ENCODE measurements at regions not wholly inside any gene's neighbourhood (a gene's known extent, or its start where the extent isn't known, plus 50 kb on each side); places are given as distances from the start of the nearest gene placed in this dataset.
A peak's percentile ranks its signal among the peaks of the same experiment; 100 is the strongest.
"Not testable (repeated sequence)": the region's sequence is repeated elsewhere in the genome, so short reads cannot be mapped to it uniquely, and the experiment has no call there.

DNA sequence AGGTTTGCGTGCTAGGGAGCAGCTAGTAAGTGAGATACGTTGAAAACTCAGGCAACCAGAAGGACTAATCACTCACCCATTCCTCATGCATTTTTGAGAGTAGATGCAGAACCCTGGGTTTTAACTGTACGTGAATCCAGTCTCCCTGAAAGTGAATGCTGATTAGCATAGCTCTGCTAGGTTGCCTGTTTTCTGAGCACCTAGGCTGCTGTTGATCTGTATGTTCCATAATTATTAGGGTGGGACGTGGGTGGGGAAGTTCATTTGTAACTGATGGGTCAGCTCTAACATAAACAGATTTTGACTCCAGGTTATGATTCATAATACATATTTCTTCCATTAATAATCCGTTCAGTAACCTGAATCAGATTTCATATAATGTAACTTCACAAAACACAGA is 379.0 kb upstream of the FANCL start:
- DNase-seq (ENCODE audit: low spot score), result no peak

- DNase-seq (ENCODE audit: low spot score), result no peak
Observed at GRCh38 chr2:58616961-58617360, 375.8 kb upstream of the FANCL start.

DNA sequence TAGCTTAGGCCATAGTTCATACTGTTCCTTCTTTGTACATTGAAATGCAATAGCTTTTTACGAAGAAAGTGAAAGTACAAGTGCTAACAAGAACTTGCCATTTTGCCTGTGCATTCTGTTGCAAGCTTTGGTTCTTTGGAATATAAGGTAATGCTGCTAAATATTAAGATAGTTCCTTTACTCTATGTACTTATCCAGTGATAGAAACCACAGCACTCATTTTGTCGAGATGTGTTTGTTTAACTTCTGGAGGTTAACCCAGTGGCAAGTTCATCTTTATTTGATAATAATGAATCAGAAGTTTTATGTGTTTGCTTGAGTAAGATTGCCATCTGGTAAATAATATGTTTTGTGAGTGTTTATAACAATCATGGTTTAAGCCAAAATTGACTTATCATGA is 373.1 kb upstream of the FANCL start:
- no peak for DNase-seq (ENCODE audit: low spot score)

DNA sequence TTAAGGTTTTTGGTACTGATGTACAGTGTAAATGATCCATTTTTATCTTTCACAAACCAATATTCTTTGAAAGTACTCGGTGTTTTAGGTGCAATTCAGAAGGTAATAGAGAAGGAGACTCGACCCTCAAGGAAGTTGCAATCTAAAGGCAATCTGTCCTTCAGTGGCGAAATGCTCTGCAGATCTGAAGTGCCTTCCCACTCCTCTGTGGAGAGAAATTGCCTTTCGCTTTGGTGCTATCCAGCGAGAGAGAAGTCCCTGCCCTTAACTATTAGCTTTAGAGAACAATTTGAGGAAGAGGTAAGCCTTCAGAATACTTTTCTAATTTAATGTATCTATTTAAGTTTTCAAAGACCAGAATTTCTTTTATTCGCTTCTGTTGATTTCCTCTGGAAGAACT is 371.8 kb upstream of the FANCL start:
- no peak for DNase-seq (ENCODE audit: low spot score)

DNA sequence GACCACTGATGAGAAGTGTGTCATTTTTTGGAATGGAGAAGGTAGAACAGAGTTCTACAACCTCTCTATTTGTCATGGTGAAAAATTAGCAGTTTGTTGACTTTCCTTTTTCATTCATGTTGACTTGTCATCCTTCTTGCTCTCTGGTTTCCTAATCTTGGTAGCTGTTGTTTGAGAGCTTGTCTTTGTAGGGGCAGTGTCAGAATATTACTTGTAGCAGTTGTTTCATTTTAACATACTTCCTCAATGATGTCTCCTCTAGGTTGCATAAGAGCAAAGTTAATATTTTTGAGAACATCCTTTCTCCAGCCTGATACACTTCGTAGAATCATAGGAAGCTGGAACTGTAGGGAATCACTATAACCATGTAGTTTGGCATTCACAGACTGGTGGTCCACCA is 368.2 kb upstream of the FANCL start:
- DNase-seq (ENCODE audit: low spot score), result no peak

DNA sequence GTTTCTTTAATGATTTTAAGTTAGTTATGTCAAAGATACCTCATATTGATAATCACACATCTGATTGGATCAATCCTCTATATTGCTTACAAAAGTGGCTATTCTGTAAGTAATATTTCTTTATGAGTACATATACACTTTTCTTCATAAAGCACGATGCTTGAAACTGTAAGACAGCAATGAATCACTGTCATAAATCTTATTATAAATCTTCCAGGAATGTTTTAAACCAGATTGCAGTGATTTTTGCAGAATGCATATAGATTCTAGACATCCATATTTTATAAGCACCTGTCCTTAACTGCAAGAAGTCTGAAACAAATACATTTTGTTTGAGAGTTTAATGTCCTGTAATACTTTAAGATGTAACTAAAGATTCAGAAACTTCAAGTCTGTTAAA is 367.0 kb upstream of the FANCL start:
- DNase-seq (ENCODE audit: low spot score), result no peak

GRCh38 chr2:58607448-58607847 is 366.3 kb upstream of the FANCL start:
- DNase-seq (ENCODE audit: low spot score), result no peak

GRCh38 chr2:58606799-58607198 is 365.7 kb upstream of the FANCL start:
- DNase-seq (ENCODE audit: low spot score), result no peak

GRCh38 chr2:58604096-58604495 is 363.0 kb upstream of the FANCL start:
- no peak for DNase-seq (ENCODE audit: low spot score)

- DNase-seq (ENCODE audit: low spot score), result no peak
Observed at GRCh38 chr2:58601017-58601416, 359.9 kb upstream of the FANCL start.

DNA sequence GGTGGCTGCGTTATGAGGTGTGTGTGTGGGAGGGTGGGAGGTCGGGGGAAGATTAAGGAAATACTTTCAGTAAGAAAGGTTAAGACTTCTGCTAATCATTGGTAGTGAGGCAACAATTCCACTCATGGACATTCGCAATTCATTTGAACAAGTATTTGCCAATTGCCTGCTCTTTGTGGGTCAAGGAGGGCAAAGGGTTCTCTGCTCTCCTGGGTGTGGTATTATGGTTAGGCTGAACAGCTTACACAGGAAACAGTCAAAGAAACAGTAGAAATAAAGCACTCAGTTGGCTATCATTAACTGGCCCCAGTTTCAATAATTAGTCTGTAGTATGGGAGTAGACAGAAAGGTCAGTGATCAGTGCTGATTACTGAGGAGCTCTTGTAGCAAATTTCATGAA is 357.0 kb upstream of the FANCL start:
- no peak for DNase-seq (ENCODE audit: low spot score)

DNA sequence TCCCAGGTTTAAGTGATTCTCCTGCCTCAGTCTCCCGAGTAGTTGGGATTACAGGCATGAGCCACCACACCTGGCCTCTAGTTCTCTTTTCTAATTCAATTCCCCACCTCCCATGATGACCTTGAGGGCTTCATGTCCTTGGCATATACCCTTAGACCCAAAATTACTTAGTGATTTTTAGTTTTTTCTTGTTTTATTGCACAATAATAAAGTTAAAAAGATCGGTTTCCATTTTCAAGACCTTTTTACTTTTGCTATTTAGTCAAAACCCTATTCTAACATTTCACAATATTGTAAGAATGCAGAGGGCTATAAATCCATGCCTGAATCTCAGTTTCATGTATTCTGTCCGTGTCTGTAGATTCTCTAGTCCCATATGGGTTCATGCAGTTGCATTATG is 354.6 kb upstream of the FANCL start:
- no peak for DNase-seq (ENCODE audit: low spot score)

GRCh38 chr2:58594762-58595161 is 353.6 kb upstream of the FANCL start:
- no peak for DNase-seq (ENCODE audit: low spot score)

DNA sequence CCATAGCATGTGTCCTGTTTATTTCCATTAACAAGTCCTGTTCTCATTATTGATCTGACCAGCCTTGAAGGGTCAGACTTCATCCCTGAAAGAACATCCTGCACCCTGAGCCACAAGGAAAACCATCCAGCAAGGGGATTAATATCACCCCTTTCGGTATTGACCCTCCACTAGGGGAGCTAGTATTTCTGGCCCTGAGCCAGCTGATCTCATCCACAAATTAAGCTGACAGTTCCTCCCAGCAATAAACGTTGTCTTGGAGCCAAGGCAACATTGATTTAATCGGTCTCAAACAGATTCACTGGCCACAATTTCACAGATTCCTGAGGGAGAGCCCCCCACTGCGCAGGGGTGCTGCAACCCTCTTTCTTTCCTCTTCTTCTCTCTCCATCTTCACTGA is 353.1 kb upstream of the FANCL start:
- DNase-seq (ENCODE audit: low spot score), result no peak

- not testable (repeated sequence) for DNase-seq (ENCODE audit: low spot score)
Observed at GRCh38 chr2:58586178-58586577, 345.1 kb upstream of the FANCL start.

- DNase-seq (ENCODE audit: low spot score), result no peak
Observed at GRCh38 chr2:58585233-58585632, 344.1 kb upstream of the FANCL start.

DNA sequence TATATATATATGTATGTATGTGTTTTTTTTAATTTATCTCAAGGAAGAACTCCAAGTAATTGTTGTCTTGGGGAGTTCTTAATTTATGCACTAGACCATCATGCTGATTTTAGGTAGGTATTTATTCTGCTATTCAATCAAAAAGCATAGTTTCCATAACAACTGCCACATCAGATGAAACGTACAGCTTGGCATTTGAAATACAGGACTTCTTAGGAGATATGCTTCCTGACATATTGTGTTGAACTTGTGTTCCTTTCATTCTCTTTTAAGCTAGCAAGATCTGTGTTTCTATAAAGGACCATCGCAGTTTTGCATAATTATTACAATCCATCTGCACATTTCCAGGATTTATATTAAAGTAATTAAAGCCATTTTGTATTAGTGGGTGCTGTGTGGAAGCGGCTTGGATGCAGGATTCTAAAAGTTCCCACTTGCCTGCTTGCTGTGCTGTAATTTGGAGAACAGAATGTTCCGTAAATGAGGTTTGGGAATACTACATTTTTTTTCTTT is 343.5 kb upstream of the FANCL start:
- DNase-seq (ENCODE audit: low spot score), result no peak

- DNase-seq (ENCODE audit: low spot score), result no peak
Observed at GRCh38 chr2:58578276-58578675, 337.2 kb upstream of the FANCL start.

DNA sequence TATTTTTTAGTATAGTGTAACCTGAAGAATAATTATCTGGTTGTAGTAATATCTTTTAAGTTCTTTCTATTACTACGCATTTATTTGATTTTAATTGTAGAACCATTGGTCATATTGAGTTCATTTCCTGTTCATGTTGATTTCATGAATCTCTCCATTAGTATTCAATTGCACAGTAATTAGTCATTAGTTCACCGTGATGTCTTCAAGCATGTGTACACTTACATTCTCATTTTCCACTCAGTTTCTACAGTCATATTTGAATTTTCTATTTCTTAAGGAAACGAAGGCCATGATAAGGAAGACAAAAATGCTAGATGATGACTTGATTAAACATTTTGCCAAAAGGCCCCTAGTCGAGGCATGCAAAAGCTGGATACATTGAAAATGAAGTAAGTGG is 333.7 kb upstream of the FANCL start:
- no peak for DNase-seq (ENCODE audit: low spot score)

- DNase-seq (ENCODE audit: low spot score), result no peak
Observed at GRCh38 chr2:58572731-58573130, 331.6 kb upstream of the FANCL start.

DNA sequence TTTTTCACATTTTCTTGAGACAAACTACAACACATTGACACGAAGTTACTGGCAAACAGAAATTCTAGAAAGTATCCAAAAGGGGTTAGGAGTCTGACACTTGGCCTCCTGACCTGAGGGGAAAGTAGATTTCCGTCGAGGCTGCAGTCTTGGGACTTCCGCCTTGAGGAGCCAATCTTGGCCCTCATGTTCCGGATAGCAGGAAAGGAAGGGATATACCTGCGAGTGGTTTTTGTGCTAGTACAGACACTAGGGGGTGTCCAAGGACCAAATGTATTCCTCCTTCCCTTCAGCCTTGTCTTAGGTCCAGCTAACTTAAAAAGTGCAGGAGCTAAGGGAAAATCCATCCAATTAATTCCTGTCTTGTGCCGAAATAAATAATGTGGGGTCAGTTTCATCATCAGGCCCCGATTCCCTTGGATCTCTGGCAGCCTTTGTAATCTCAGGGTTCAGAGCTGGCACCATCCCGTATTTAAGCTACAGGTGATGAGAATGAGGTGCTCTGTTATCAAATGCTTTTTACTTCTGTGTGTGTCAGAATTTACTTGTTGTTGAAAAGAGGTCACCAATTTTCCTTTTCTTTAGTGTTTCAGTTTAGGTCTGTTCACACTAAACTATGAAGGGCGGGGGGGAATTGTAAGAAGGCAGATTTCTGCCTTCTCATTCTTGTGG is 330.2 kb upstream of the FANCL start:
- peak; percentile 56 for DNase-seq (ENCODE audit: low spot score)

- no peak for DNase-seq (ENCODE audit: low spot score)
Observed at GRCh38 chr2:58569475-58570185, 328.5 kb upstream of the FANCL start.

- no peak for DNase-seq (ENCODE audit: low spot score)
Observed at GRCh38 chr2:58568901-58569300, 327.8 kb upstream of the FANCL start.

GRCh38 chr2:58562276-58562675 is 321.2 kb upstream of the FANCL start:
- DNase-seq (ENCODE audit: low spot score), result no peak

Data from ecto neural progenitor cell (in vitro differentiated cells).